Fibroblast of pulmonary artery (primary cell): ENCODE measurements at regions not wholly inside any gene's neighbourhood (a gene's known extent, or its start where the extent isn't known, plus 50 kb on each side); places are given as distances from the start of the nearest gene placed in this dataset.

Source experiments
- DNase-seq: peaks from one replicate; pipeline ENCODE4 v3.0.0-alpha.2; 2010; ENCODE audit warnings: low read depth
- H3K4me3 ChIP-seq: replicated peaks from 2 replicates; pipeline ENCODE4 v1.5.1; 2011; ENCODE audit warnings: low read depth, mild to moderate bottlenecking, control low read depth, low read length, moderate library complexity
- CTCF ChIP-seq: IDR thresholded peaks from 2 replicates; pipeline ENCODE4 v1.5.1; 2011; ENCODE audit warnings: mild to moderate bottlenecking, control low read depth, low read length, inconsistent platforms; ENCODE audit errors: missing control alignments

- no peak overlapping the region for H3K4me3 ChIP-seq
Observed at GRCh38 chr1:43008115-43009060, 49.7 kb upstream of the SLC2A1 start.

More at GRCh38 chr1:43008115-43009060, 49.7 kb upstream of the SLC2A1 start:
- DNase-seq: no peak
- no peak for TF ChIP-seq CTCF
